Keratinocyte (primary cell): ENCODE measurements at regions not wholly inside any gene's neighbourhood (a gene's known extent, or its start where the extent isn't known, plus 50 kb on each side); places are given as distances from the start of the nearest gene placed in this dataset.

Experiments used
- CTCF ChIP-seq, 3 experiments: IDR thresholded peaks in 1 of 3; conservative IDR thresholded peaks in 1 of 3; optimal IDR thresholded peaks in 1 of 3; 2 replicates in 2 of 3; 3 replicates in 1 of 3; pipeline versions ENCODE3 to v1.5.1; 2011; ENCODE audit warnings: low read length in 3 of 3, mild to moderate bottlenecking in 3 of 3, moderate library complexity in 2 of 3, control low read depth in 1 of 3, inconsistent platforms in 1 of 3; ENCODE audit not compliant: insufficient read depth in 2 of 3; ENCODE audit errors: extremely low read depth in 1 of 3
- EZH2 ChIP-seq: IDR thresholded peaks from one replicate; pipeline ENCODE4 v1.6.1; 2012; ENCODE audit warnings: inconsistent platforms, mild to moderate bottlenecking, low read length, moderate library complexity

- no peak for TF ChIP-seq CTCF (optimal IDR thresholded peaks at IDR 0.05 in 1 of 3, IDR thresholded peaks at IDR 0.05 in 1 of 3, conservative IDR thresholded peaks at IDR 0.05 in 1 of 3; ENCODE audit: extremely low read depth in 1 of 3, insufficient read depth in 2 of 3, low read length in 3 of 3)
- no peak for TF ChIP-seq EZH2
Measured at GRCh38 chr15:35693886-35694285, 147.9 kb upstream of the DPH6 start.
